Right lobe of liver (tissue), 6 donors: ENCODE measurements at regions not wholly inside any gene's neighbourhood (a gene's known extent, or its start where the extent isn't known, plus 50 kb on each side); places are given as distances from the start of the nearest gene placed in this dataset.

Experiments
- ATAC-seq, 4 donors: fragments of 200-7000 bp; cut with Tn5 transposase; one replicate each; pipeline ENCODE4 v1.9.1; 2020; ENCODE audit warnings: mild to moderate bottlenecking in 4 of 4, moderate library complexity in 4 of 4
- DNase-seq, 3 donors: peaks; one replicate each; pipeline ENCODE4 v3.0.0-alpha.2; 2020
- H3K27ac ChIP-seq, 3 donors: fragments of 200-600 bp; one replicate each; pipeline ENCODE4 v1.8.0; 2022
- H3K27me3 ChIP-seq, 2 donors: fragments of 200-600 bp; one replicate each; pipeline ENCODE4 v1.8.0; 2022
- H3K36me3 ChIP-seq, 4 donors: fragments of 200-600 bp; sonication (generic) in 1 of 4; one replicate each; pipeline versions ENCODE4 v1.5.1 to v1.8.0; 2017 to 2022; ENCODE audit warnings: control low read depth in 1 of 4
- H3K4me1 ChIP-seq, 4 donors: fragments of 200-600 bp; sonication (generic) in 1 of 4; one replicate each; pipeline versions ENCODE4 v1.5.1 to v1.8.0; 2017 to 2022; ENCODE audit warnings: control low read depth in 1 of 4
- H3K4me3 ChIP-seq, 3 donors: fragments of 200-600 bp; one replicate each; pipeline ENCODE4 v1.8.0; 2022
- H3K9me3 ChIP-seq, 4 donors: fragments of 200-600 bp; sonication (generic) in 1 of 4; one replicate each; pipeline versions ENCODE4 v1.5.1 to v1.8.0; 2017 to 2022; ENCODE audit warnings: control low read depth in 1 of 4
- CTCF ChIP-seq, 4 donors: fragments of 200-600 bp in 3 of 4; fragments of 450-650 bp in 1 of 4; IDR thresholded peaks; one replicate each; pipeline versions ENCODE4 v1.5.1 to v1.8.0; 2016 to 2022; ENCODE audit warnings: antibody characterized with exemption in 4 of 4, mild to moderate bottlenecking in 2 of 4
- POLR2A ChIP-seq: fragments of 450-650 bp; IDR thresholded peaks from one replicate; pipeline ENCODE4 v1.6.1; 2017; ENCODE audit warnings: antibody characterized with exemption, mild to moderate bottlenecking
- WGBS: methylation state at CpG from one replicate; pipeline ENCODE4 v1.1.6; 2018; ENCODE audit warnings: low coverage, low lambda C conversion rate; ENCODE audit not compliant: insufficient coverage; ENCODE audit errors: missing lambda C conversion rate; 5-methylcytosine and 5-hydroxymethylcytosine counted together
- intact Hi-C, 2 donors: fragments of 100-400 bp; cut with DNase I; formaldehyde crosslinking; loops; one replicate each; pipeline versions ENCODE4 v1.11.2 to v1.14.1; 2022
- donor health status: DM: no; HTN: yes; CAD: no.
- donor health status: DM: no; HTN: no; CAD: no.
- donor health status: DM: no; HTN: no; CAD: no.
- donor health status: DM: no; HTN: yes; CAD: no.
- donor health status: DM: no; HTN: yes; CAD: no.

GRCh38 chr12:13318231-13319015 lies 121.9 kb downstream of the EMP1 start:
- H3K27ac ChIP-seq: no peak overlapping the region
- intact Hi-C loops: no loop called here
- 81% methylated on average over 3 of the region's 3 CpGs for WGBS
- no peaks in the 10 kb centered on the region for H3K36me3 ChIP-seq
- TF ChIP-seq CTCF (IDR thresholded peaks at IDR 0.05) (no peak), POLR2A (no peak)
- no peak overlapping the region for H3K4me3 ChIP-seq
- DNase-seq (no peak), ATAC-seq (no peak)
- H3K27me3 ChIP-seq: no peaks in the 10 kb centered on the region
- H3K4me1 ChIP-seq: no peaks in the 10 kb centered on the region
- no peaks in the 10 kb centered on the region for H3K9me3 ChIP-seq

- H3K27me3 ChIP-seq: no peaks in the 10 kb centered on the region
- no peaks in the 10 kb centered on the region for H3K9me3 ChIP-seq
- no peak overlapping the region for H3K4me3 ChIP-seq
- TF ChIP-seq POLR2A: no peak
- TF ChIP-seq CTCF (IDR thresholded peaks at IDR 0.05): no peak
- intact Hi-C loops: no loop called here
- 40% methylated on average over 6 of the region's 7 CpGs for WGBS
- H3K27ac ChIP-seq: no peak overlapping the region
- DNase-seq: no peak
- no peaks in the 10 kb centered on the region for H3K4me1 ChIP-seq
- no peaks in the 10 kb centered on the region for H3K36me3 ChIP-seq
- ATAC-seq: no peak
Observed at GRCh38 chr12:13316587-13317246, 120.2 kb downstream of the EMP1 start.

GRCh38 chr12:13313886-13314285 lies 117.4 kb downstream of the EMP1 start:
- Histone ChIP-seq H3K9me3 (no peaks in the 10 kb centered on the region), H3K4me3 (no peak overlapping the region), H3K27ac (no peak overlapping the region), H3K36me3 (no peaks in the 10 kb centered on the region), H3K27me3 (no peaks in the 10 kb centered on the region), H3K4me1 (no peaks in the 10 kb centered on the region)
- TF ChIP-seq POLR2A (no peak), CTCF (IDR thresholded peaks at IDR 0.05) (no peak)
- intact Hi-C loops: no loop called here
- no peak for ATAC-seq
- 63% methylated on average over 2 of the region's 2 CpGs for WGBS
- no peak for DNase-seq

GRCh38 chr12:13311551-13311950 lies 115.0 kb downstream of the EMP1 start:
- WGBS: 33% methylated on average over 4 of the region's 4 CpGs
- H3K27ac ChIP-seq: no peak overlapping the region
- intact Hi-C loops: no loop called here
- H3K36me3 ChIP-seq: no peaks in the 10 kb centered on the region
- no peaks in the 10 kb centered on the region for H3K4me1 ChIP-seq
- ATAC-seq (no peak), DNase-seq (no peak)
- H3K27me3 ChIP-seq: no peaks in the 10 kb centered on the region
- TF ChIP-seq POLR2A (no peak), CTCF (IDR thresholded peaks at IDR 0.05) (no peak)
- no peaks in the 10 kb centered on the region for H3K9me3 ChIP-seq
- no peak overlapping the region for H3K4me3 ChIP-seq
